Endodermal cell (in vitro differentiated cells): ENCODE measurements at regions not wholly inside any gene's neighbourhood (a gene's known extent, or its start where the extent isn't known, plus 50 kb on each side); places are given as distances from the start of the nearest gene placed in this dataset.

Source experiments
- DNase-seq: peaks from one replicate; pipeline ENCODE4 v3.0.0-alpha.2; 2017
- H3K27ac ChIP-seq: 2 replicates; pipeline ENCODE4 v1.5.1; 2013; ENCODE audit warnings: mild to moderate bottlenecking, low read depth, low read length, moderate library complexity
- H3K27me3 ChIP-seq: 2 replicates; pipeline ENCODE4 v1.6.1; 2013; ENCODE audit warnings: mild to moderate bottlenecking, low read length, moderate library complexity; ENCODE audit not compliant: insufficient read depth, control insufficient read depth, poor library complexity, severe bottlenecking
- H3K36me3 ChIP-seq: 2 replicates; pipeline ENCODE4 v1.7.0; 2013; ENCODE audit warnings: mild to moderate bottlenecking, low read length, moderate library complexity; ENCODE audit not compliant: control insufficient read depth, insufficient read depth
- H3K4me1 ChIP-seq: one replicate; pipeline ENCODE4 v1.7.0; 2013; ENCODE audit warnings: low read length; ENCODE audit not compliant: control insufficient read depth, insufficient read depth
- H3K4me3 ChIP-seq: 2 replicates; pipeline ENCODE4 v1.5.1; 2013; ENCODE audit warnings: mild to moderate bottlenecking, low read length, moderate library complexity
- H3K9ac ChIP-seq: 2 replicates; pipeline ENCODE4 v1.6.1; 2013; ENCODE audit warnings: mild to moderate bottlenecking, low read length, moderate library complexity; ENCODE audit not compliant: poor library complexity, severe bottlenecking; ENCODE audit errors: extremely low read depth
- H3K9me3 ChIP-seq: 2 replicates; pipeline ENCODE4 v1.6.1; 2013; ENCODE audit warnings: mild to moderate bottlenecking, low read length, moderate library complexity; ENCODE audit not compliant: control insufficient read depth
- H3K27ac Mint-ChIP-seq: 2 replicates; pipeline ENCODE4 v1.8.0; 2020; ENCODE audit warnings: mixed read lengths
- H3K27me3 Mint-ChIP-seq: 2 replicates; pipeline ENCODE4 v1.8.0; 2021; ENCODE audit warnings: mild to moderate bottlenecking, mixed read lengths; ENCODE audit not compliant: insufficient read depth
- H3K36me3 Mint-ChIP-seq: 2 replicates; pipeline ENCODE4 v1.8.0; 2020; ENCODE audit warnings: low read depth, mixed read lengths
- H3K4me1 Mint-ChIP-seq: 2 replicates; pipeline ENCODE4 v1.8.0; 2020; ENCODE audit warnings: mixed read lengths
- H3K4me3 Mint-ChIP-seq: 2 replicates; pipeline ENCODE4 v1.8.0; 2020; ENCODE audit warnings: mild to moderate bottlenecking, moderate library complexity, mixed read lengths
- H3K9me3 Mint-ChIP-seq: 2 replicates; pipeline ENCODE4 v1.8.0; 2020; ENCODE audit warnings: mild to moderate bottlenecking, mixed read lengths
- CTCF ChIP-seq: fragments of 200-600 bp; sonication (generic); conservative IDR thresholded peaks from 2 replicates; pipeline ENCODE4 v1.5.0; 2021; ENCODE audit warnings: antibody characterized with exemption, mild to moderate bottlenecking
- WGBS, 2 experiments: methylation state at CpG; one replicate each; pipeline versions ENCODE4 v1.1.5 to v1.1.7; 2013; ENCODE audit warnings: missing lambda C conversion rate in 2 of 2, mixed read lengths in 1 of 2; ENCODE audit not compliant: insufficient coverage in 1 of 2, insufficient read length in 1 of 2; 5-methylcytosine and 5-hydroxymethylcytosine counted together

- Mint-ChIP-seq H3K9me3 (no peaks in the 10 kb centered on the region), H3K27me3 (no peaks in the 10 kb centered on the region), H3K4me3 (no peak overlapping the region), H3K27ac (no peak overlapping the region), H3K4me1 (no peaks in the 10 kb centered on the region), H3K36me3 (no peaks in the 10 kb centered on the region)
- Histone ChIP-seq H3K4me1 (no peaks in the 10 kb centered on the region), H3K27me3 (no peaks in the 10 kb centered on the region), H3K36me3 (no peaks in the 10 kb centered on the region), H3K9me3 (no peaks in the 10 kb centered on the region), H3K27ac (no peak overlapping the region), H3K4me3 (no peak overlapping the region), H3K9ac (no peak overlapping the region)
- no peak for TF ChIP-seq CTCF
- WGBS, 2 experiments = 95 to 100% methylated on average over 1 to 3 of the region's 3 CpGs
- DNase-seq = no peak
Observed at GRCh38 chr18:77815666-77816338, 566.2 kb downstream of the GALR1 start.

- Histone ChIP-seq H3K4me1 (no peaks in the 10 kb centered on the region), H3K27me3 (no peaks in the 10 kb centered on the region), H3K27ac (no peak overlapping the region), H3K9ac (no peak overlapping the region), H3K36me3 (no peaks in the 10 kb centered on the region), H3K9me3 (no peaks in the 10 kb centered on the region), H3K4me3 (no peak overlapping the region)
- Mint-ChIP-seq H3K36me3 (peaks cover 1% of the 10 kb centered on the region), H3K9me3 (peaks cover 10% of the 10 kb centered on the region), H3K27me3 (no peaks in the 10 kb centered on the region), H3K4me1 (no peaks in the 10 kb centered on the region), H3K4me3 (no peak overlapping the region), H3K27ac (no peak overlapping the region)
- TF ChIP-seq CTCF = no peak
- no peak for DNase-seq
- WGBS, 2 experiments = 90 to 97% methylated on average over 1 of the region's 1 CpG
Observed at GRCh38 chr18:77818328-77818727, 568.7 kb downstream of the GALR1 start.

DNA sequence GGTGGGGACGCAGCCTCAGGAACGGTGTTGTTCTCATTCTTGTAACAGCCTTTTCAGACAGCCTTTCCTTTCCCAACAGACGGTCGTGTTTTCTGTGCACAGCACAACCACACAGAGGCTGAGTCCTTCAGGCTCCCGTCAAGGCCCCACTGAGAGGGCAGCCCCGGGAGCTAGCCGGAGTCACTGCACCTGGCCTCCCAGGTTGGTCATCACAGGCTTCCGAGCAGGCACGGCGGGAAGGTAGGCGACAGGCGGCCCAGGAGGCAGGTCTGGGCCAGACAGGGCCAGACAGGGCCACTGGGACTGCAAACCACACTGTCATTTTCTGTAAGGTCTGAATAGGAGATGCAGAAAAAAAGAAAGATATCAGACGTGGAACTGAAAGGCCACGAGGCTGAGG, 570.8 kb downstream of the GALR1 start:
- H3K36me3 Mint-ChIP-seq = peaks cover 1% of the 10 kb centered on the region
- no peak for TF ChIP-seq CTCF
- no peaks in the 10 kb centered on the region for H3K27me3 Mint-ChIP-seq
- Histone ChIP-seq H3K9ac (no peak overlapping the region), H3K27me3 (no peaks in the 10 kb centered on the region), H3K36me3 (no peaks in the 10 kb centered on the region), H3K27ac (no peak overlapping the region), H3K4me3 (no peak overlapping the region), H3K9me3 (no peaks in the 10 kb centered on the region), H3K4me1 (no peaks in the 10 kb centered on the region)
- WGBS, 2 experiments = 93% methylated on average over 3 to 14 of the region's 14 CpGs
- H3K27ac Mint-ChIP-seq = no peak overlapping the region
- peaks cover 10% of the 10 kb centered on the region for H3K9me3 Mint-ChIP-seq
- no peaks in the 10 kb centered on the region for H3K4me1 Mint-ChIP-seq
- H3K4me3 Mint-ChIP-seq = no peak overlapping the region
- DNase-seq = no peak
